Skeletal muscle cell (primary cell): ENCODE measurements at regions not wholly inside any gene's neighbourhood (a gene's known extent, or its start where the extent isn't known, plus 50 kb on each side); places are given as distances from the start of the nearest gene placed in this dataset.

Experiments
- DNase-seq: peaks from one replicate; pipeline ENCODE4 v3.0.0-alpha.2; 2010; ENCODE audit warnings: low read depth
- H3K4me3 ChIP-seq: 2 replicates; pipeline ENCODE4 v1.5.1; 2011; ENCODE audit warnings: low read depth, mild to moderate bottlenecking, control low read depth, low read length, moderate library complexity

- DNase-seq: no peak
- no peak overlapping the region for H3K4me3 ChIP-seq
Measured at GRCh38 chr14:38856798-38857197, 246.2 kb downstream of the SEC23A start.

DNA sequence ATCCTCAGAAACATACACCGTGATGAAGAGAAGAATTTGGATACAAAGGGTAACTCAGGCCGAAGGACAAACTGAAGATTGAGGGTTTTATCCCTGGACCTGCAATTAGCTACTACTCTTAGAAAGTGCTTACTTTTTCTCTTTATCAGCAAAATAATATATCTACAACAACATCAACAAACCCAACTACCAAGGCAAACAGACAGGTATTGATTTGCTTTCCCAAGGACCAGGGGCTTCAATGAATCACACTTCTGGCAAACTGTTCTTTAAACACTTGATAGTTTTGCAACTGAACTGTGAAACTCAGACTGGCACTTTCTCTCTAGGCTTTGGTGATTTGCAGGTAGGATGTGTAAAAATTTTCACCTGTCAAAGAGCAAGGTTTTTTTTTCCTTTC is 247.5 kb downstream of the SEC23A start:
- DNase-seq: no peak
- H3K4me3 ChIP-seq: no peak overlapping the region

DNA sequence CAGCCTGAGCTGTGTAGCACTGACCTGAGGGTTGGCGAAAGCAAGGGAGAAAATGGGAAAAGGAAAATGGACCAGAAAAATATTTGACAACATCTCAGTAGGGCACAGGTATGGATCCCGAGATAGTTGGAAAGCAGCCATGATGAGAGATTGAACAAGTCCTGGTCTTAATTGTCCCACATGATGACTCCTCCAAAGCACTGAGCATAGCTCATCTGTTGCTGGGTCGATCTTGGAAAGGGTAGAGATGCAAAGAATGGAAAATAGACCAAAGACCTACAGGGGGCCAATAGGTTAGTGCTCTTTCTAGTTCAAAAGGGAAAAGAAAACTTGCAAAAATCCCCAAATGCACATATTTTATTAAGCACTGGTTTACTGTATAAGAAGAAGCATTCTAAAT is 251.9 kb downstream of the SEC23A start:
- H3K4me3 ChIP-seq: no peak overlapping the region
- no peak for DNase-seq

GRCh38 chr14:38850664-38851063 is 252.4 kb downstream of the SEC23A start:
- H3K4me3 ChIP-seq: no peak overlapping the region

DNA sequence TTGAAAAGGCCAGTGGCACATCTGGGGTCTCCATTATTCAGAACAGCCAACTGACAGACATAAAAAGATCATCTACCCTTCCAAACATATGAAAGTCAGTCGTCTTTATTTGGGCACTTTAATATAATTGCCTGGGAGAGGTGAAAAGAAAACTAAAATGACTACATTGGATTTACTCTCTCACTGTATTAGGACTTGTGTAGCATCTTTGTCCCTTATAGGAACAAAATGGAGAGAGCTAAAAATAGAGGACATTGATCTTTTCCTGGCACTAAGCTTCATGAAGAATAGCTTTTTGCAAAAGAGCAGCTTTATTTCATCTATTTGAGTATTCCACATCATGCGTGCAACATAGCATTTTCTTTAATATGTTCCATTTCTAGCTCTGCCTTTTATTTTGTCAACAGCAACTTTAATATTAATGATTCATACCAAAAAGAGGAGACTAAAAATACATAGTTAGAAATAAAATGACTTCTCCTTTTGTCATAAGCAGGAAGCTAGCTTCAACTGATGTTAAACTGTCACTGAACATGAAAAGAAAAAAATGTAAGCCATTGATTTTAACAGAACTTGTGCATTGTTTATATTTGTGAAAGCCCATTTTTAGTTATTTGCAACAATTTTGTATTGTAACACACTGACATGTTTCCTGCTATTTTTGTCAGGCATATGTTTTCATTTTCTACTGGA is 254.6 kb downstream of the SEC23A start:
- no peak overlapping the region for H3K4me3 ChIP-seq
- DNase-seq: no peak

More at GRCh38 chr14:38850664-38851063, 252.4 kb downstream of the SEC23A start:
- no peak for DNase-seq

GRCh38 chr14:38847161-38847560 is 255.9 kb downstream of the SEC23A start:
- DNase-seq: no peak
- H3K4me3 ChIP-seq: no peak overlapping the region

DNA sequence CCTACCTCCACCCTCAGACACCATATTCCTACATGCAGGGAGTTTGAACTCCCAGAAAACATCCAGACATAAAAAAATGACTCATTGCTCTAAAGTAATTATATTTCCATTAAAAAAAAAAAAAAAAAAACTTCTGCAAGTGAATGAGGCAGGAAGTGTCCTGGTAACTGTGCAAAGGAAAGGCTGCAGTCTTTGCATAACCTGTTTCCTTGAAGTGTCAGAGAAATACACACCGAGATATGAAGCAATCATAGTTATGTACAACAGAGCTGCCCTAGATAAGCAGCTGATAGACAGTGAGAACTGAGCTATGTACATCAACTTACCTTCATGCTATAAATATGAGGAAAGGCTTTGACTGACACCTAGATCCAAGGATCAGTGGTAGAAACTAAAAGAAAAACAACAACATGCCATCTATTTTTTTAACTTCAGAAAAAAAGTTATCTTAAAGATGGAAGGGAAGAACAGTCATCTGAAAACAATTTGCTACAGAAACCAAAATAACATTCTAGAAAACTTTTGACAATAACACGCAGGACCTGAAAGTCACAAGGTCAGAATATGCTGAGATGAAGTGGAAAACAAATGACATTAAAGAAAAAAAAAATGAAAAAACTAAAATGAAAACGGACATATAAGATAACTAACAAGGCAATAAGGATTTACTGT is 263.2 kb downstream of the SEC23A start:
- DNase-seq: no peak
- H3K4me3 ChIP-seq: no peak overlapping the region

GRCh38 chr14:38838979-38839323 is 264.1 kb downstream of the SEC23A start:
- DNase-seq: no peak

DNA sequence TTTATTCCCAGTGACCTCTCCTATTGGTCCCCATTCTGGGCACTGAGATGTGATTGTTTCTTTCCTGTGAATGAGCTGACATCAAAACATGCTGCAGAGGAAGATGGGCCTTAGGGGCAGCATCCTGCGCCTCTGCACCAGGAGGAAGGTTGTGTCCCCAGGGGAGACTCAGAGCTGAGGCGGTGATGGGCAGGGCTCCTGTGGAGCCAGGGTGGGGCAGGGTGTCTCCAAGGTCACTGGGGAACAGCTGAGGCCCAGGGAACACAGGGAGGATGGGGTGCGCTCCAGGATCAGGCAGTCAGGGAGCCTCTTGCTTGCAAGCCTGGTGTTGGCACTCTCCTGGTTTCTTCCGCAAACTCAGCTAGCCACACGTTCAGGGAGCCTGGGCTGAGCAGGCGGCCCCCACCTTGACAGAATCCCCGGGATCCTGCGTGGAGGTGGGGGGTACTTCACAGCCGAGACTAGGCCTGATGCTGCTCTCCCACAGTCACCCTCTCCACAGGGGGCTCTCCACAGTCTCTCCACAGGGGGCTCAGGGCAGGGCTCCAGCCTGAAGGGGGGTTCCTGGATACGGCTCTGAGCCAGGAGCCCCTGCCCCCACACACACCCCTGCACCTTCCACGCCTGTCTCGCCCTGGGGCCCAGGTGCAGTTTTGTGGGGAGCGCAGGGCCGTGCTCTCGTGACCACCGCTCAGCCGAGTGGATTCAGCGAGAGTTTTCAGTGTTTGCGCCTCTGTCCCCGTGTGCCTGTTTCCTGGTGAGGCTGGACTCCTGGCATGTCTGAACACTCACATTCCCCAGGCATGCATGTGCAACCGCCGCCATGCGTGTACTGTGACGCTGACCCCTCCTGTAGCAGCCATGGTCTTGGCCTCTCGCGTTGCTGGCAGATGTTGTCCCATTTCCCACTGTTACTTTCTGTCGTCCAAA is 264.7 kb downstream of the SEC23A start:
- no peak overlapping the region for H3K4me3 ChIP-seq

More at GRCh38 chr14:38838979-38839323, 264.1 kb downstream of the SEC23A start:
- no peak overlapping the region for H3K4me3 ChIP-seq

DNA sequence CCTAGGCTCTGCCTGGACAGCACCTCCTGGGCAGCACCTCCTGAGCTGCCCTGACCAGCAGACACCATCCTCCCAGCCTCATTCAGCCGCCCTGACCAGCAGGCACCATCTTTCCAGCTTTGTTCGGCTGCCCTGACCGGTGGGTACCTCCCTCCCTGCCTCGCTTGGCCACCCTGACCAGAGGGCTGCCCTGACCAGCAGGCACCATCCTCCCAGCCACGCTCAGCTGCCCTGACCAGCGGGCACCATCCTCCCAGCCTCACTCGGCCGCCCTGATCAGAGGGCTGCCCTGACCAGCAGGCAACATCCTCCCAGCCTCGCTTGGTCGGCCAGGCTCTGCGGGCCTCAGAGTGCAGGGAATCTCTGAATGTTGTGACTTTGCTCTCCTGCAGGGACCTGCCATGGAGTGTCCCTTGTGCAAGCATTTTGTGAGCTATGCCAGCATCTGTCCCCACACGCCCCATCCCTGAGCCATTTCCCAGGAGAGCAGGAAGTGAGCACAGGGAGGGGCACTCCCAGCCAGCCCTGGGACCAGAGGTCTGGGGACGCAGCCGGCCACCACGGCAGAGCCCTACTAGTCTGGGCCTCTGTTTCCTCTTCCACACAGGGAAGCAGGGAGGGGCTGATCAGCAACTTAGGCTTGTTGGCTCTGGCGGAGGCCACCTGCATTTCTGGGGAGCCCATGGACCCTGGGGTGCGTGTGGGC is 265.5 kb downstream of the SEC23A start:
- DNase-seq: no peak

More for the DNA sequence above, 264.7 kb downstream of the SEC23A start:
- no peak for DNase-seq

DNA sequence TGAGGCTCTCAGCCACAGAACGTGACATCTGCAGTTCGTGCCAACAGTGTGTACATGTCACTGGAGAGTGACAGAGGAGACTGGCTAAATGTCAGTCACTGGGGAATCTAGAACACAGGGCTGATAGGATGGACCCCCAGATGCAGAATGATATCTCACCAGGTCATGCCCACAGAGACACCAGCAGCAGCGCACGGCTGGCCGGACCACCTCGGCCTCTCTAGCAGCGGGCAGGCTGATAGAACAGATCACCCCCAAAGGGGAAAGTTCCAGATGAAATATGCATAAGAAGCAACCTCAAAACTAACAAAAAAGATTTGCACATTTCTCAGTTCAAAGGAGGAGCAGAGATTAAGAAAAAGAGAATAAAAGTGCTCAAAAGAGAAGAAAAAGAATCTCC is 266.5 kb downstream of the SEC23A start:
- no peak overlapping the region for H3K4me3 ChIP-seq
- no peak for DNase-seq

More for the DNA sequence above, 265.5 kb downstream of the SEC23A start:
- H3K4me3 ChIP-seq: no peak overlapping the region

GRCh38 chr14:38835874-38836273 is 267.2 kb downstream of the SEC23A start:
- no peak for DNase-seq
- H3K4me3 ChIP-seq: no peak overlapping the region

GRCh38 chr14:38828183-38828827 is 274.7 kb downstream of the SEC23A start:
- DNase-seq: no peak
- no peak overlapping the region for H3K4me3 ChIP-seq

DNA sequence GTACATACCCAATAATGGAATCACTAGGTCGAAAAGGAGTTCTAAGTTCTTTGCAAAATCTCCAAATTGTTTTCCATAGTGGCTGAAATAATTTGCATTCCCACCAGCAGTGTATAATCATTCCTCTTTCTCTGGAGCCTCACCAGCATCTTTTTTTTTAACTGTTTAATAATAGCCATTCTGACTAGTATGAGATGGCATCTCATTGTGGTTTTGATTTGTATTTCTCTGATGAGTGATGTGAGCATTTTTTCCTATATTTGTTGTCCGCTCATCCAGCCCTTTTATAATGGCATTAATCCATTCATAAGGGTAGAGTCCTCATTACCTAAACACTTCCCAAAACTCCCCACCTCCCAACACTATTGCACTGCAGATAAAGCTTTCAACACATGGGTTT is 278.3 kb downstream of the SEC23A start:
- no peak for DNase-seq
- H3K4me3 ChIP-seq: no peak overlapping the region

GRCh38 chr14:38818555-38818954 is 284.5 kb downstream of the SEC23A start:
- no peak for DNase-seq
- H3K4me3 ChIP-seq: no peak overlapping the region

- DNase-seq: no peak
- no peak overlapping the region for H3K4me3 ChIP-seq
Measured at GRCh38 chr14:38808734-38809455, 294.1 kb downstream of the SEC23A start.

DNA sequence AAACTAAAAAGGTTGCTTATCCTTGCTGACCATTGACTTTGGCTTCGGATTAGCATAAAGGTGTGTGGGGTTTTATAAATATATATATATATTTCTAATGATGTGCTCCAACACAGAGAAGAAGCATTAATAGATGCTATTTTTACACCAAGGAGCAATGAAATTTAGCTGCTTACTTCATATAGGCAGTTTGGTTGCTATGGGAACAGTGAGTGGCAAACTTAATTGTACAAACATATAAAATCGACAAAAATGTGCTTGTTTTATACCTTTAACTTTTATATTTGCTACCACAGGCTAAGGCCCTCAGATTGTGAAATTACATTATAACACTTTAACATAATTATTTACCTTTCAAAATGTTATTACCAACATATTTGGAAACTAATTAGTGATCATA is 303.4 kb downstream of the SEC23A start:
- no peak overlapping the region for H3K4me3 ChIP-seq
- DNase-seq: no peak

DNA sequence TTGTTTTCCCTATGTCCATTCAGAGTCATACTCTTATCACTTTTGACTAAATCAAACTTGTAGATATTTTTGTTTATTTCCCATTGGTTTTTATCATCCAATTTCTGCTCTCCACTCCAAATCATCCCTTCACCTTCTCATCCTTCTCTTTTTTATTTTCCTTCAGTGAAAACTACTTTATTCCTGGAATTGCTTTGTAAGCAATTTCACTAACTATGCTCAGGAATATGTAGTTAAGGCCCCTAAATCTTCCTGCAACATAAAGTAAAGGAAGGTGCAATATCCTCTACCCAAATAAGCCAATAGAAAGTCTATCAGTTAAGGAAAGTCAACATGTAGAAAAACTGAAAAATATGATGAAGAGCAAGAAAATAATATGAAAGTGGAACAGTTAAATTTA is 308.4 kb downstream of the SEC23A start:
- DNase-seq: no peak
- no peak overlapping the region for H3K4me3 ChIP-seq

DNA sequence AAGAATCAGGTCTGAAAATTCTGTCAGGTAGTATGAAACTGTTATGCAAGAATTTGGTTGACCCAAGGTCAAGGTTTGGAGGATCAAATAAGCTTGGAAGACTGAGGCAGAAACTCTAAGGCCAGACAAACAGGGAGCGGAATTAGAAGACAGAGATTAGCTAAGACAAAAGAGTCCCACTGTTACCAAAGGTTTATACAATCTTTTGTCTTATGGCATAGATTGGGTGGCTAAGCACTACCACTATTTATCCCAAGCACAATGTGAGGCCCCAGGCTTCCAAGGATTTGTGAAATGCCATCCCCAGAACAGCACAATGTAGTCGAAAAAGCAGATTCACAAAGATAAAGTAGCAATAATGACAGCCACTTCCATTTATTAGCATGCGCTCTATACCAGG is 311.2 kb downstream of the SEC23A start:
- no peak overlapping the region for H3K4me3 ChIP-seq
- DNase-seq: no peak
